ENCODE measurements at regions not wholly inside any gene's neighbourhood (a gene's known extent, or its start where the extent isn't known, plus 50 kb on each side); places are given as distances from the start of the nearest gene placed in this dataset.
A peak's percentile ranks its signal among the peaks of the same experiment; 100 is the strongest.

GRCh38 chr10:88082806-88083596 is 219.6 kb downstream of the PTEN start:
- no peak for DNase-seq (ENCODE audit: low spot score)

GRCh38 chr10:88083597-88083989 is 220.2 kb downstream of the PTEN start:
- no peak for DNase-seq (ENCODE audit: low spot score)

- no peak for DNase-seq (ENCODE audit: low spot score)
Observed at GRCh38 chr10:88086187-88086960, 222.9 kb downstream of the PTEN start.

DNA sequence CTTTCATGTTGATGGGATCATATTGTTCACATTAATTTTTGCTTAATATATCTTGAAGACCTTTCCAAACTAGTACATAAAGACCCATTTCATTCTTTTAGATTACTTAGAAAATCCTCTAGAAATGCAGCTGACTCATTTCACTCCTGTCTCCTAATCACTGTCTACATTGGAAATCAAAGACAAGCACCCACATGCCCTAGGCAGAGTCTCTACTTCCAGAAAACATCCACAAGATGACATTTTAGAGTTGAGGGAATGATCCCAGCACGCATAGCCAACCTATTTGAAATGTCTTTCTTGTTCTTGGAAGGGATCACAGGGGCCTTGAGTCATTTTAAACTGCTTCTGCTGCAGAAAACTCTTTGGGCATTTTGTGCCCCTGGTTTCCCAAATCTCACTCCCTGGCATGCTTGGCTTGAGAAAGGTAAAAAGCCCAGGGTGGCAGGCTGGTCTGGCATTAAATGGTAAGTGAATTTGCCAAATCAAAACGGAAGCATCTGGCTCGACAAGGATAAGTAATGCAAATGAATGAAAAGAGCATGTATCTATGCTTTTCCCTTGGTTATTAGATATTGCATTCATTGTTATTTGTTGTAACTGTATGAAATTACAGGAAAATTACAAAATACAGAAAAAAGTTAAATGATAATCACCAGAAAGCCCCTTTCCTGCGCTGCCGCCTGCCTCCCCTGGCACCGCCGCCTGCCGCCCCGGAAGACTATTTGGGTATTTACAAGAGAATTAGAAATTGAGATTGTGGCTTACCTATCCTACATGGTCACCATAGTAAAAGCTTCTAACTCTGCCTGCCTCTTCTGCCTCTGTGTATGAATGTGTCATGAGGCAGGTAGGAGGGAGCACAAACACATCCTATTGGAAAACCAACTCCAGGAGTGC is 225.3 kb downstream of the PTEN start:
- no peak for DNase-seq (ENCODE audit: low spot score)

DNA sequence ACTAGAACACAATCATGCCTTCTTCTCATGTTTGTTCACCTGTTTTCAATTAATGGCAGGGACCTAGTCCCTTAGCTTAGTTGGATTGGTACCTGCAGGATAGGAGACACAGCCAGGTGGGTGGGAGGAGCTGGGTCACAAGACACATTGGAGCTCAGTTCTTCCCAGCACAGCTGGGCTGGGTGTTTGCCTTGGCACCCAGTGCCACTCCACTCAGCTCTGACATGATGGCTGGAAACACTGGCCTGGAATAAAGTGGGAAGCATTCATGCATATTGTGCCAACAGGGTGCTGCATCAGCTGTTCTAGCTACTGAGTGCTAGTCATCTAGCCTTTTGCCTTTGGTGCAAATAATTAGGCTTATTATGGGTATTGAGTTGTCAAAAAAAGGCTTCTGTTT is 226.1 kb downstream of the PTEN start:
- DNase-seq (ENCODE audit: low spot score): no peak

DNA sequence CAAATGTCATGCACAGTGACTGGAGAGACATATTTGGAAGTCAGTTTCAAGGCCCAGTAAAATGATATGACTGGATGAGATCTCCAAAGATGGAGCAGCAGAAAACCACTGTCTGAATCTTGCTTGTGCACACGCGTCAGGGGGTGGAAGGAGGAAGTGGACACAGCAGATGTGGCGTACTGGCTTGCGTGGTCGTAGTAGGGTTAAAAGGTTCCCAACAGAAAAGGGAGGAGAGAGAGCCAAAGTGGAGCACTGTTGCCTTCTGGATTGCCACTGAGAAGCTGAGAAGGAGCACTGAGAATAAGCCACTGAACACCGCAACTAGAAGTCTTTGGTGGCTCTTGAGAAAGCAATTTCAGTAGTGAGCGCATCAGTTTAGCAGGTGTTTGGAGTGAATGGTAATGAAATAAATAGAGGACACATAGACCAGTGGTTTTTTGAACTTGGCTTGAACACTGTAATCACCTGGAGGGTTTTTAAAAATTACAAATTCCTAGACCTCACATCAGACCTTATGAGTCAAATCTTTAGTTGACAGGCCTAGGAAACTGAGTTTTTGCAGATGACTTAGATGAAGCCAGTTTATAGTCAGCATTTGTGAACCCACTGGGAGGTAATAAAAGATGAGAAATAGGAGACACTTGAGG is 227.3 kb downstream of the PTEN start:
- no peak for DNase-seq (ENCODE audit: low spot score)

DNA sequence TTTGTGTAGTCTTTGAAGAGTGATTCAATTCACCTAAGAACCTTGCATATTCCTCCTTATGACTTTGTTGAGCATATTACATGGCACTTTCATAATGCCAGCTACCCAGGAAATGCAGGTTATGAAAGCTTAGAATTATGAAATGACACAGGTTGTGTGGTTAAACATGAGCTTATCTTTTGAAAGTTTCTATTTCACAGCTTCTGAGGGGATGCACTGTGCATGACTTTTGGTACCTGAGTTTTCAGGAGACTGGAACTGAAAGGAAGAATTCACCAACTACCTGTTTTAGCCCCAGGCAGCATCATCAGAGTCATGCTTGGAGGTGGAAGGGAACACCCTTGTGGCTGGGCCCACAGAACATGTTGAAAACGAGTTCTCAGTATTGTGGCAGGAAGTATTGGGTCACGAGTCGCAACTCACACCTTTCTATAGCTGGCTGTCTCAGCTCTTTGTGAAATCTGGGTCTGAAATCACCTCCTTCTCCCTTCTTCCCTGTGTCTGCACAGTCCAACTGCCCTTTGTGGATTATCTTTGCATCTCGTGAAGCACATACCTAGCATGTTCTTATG is 228.2 kb downstream of the PTEN start:
- no peak for DNase-seq (ENCODE audit: low spot score)

DNA sequence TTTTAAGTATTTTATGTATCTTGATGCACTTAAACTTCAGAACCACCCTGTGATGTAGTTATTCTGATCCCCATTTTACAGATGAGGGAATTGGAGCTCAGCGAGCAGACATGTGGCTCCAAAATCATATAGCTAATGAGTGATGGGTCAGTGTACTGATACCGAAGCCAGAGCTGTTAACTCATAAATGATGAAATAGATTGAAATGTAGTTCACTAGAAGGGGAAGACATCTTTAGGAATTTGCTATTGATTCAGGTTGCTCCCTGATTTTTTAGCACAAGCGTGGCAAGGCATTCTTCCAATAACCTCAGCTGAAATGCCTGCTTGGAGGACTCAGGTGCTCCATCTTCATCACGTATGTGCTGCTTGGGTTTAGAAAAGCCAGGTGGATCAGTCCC is 228.8 kb downstream of the PTEN start:
- no peak for DNase-seq (ENCODE audit: low spot score)

- DNase-seq (ENCODE audit: low spot score): peak; percentile 43
Observed at GRCh38 chr10:88092973-88093372, 229.5 kb downstream of the PTEN start.

- no peak for DNase-seq (ENCODE audit: low spot score)
Observed at GRCh38 chr10:88094795-88095194, 231.4 kb downstream of the PTEN start.

- DNase-seq (ENCODE audit: low spot score): no peak
Observed at GRCh38 chr10:88095223-88095721, 231.8 kb downstream of the PTEN start.

DNA sequence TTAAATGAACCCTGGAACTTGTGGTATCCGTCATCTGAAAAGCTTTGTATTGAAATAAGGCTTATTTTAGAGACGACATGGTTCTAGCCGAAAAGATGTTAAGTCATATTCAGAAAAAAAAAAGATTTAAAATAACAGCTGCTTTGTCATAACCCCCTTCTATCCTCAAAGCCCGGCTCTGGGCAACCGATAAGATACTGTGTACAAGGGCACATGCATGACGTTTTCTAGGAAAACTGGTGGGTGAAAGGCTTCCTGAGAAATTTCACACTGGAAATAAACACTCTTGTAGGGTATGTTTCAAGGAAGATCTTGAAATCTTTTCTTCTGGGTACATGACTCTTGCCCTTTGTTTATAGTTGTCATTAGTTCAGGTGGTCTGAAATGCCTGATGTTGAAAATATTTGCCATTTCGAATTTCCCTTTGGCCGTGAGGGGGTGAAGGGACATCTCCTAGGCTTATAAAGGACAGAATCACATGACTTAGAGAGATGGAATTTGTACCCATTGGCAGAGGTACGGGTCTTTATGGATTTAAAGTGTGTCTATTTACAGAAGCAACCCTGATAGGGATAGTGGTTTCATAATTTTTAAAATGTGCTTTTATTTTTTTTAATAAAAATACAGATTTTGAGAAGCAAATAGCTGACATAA is 232.5 kb downstream of the PTEN start:
- DNase-seq (ENCODE audit: low spot score): no peak

DNA sequence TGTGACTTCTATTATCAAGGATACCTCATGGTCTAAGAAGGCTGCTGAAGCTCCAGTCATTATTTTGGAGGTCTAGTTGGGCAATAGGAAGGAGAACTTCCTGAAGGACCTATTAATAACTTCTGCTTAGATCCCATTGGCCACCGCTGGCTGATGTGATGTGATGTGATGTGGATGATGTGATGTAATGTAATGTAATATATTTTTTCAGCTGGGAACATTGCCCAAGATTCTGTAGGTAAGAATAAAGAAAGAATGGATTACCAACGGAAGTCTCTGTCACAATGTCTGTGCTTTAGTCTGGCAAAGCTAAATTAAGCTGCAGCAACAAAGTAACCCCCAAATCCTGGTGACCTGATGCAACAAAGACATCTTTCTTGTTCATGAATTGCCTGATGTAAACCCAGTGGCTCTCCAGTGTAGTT is 233.7 kb downstream of the PTEN start:
- DNase-seq (ENCODE audit: low spot score): no peak

- DNase-seq (ENCODE audit: low spot score): no peak
Observed at GRCh38 chr10:88097536-88097935, 234.1 kb downstream of the PTEN start.

DNA sequence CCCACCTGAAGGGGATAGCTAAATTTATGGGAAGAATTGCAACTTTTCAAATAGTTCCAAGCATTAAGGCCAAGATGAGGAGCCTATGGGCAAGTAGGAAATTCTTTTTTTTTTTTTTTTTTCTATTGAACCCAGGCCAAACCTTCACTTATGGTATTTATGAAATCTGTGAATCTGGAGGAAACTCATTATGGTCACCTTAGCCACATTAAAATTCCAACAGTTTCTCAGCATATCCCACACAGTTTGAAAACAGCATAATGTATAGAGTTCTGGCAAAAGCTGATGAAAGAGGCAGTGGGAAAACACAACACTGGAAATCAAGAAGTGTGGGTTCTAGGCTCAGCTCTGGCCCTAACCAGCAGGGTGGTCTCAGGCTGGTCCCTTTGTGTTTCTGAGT is 236.9 kb downstream of the PTEN start:
- no peak for DNase-seq (ENCODE audit: low spot score)

GRCh38 chr10:88101666-88102065 is 238.2 kb downstream of the PTEN start:
- DNase-seq (ENCODE audit: low spot score): no peak

DNA sequence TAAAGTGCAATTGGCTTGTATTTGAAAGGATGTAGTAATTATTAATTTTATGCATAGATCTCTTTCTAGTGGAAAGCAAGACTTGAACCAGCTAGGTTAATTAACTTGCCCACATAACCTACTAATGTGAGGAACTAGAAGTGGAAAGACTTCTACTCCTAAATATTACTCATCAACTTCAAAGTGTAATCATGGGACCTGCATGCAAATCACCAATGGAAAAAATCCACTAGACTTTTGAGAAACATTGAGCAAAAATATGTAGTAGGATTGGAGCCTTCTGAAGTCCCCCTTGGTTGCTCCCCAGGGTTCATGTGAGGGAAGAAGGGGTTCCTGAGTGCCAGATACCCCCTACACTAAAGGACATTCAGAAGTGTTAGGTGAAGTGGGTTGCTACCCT is 240.2 kb downstream of the PTEN start:
- DNase-seq (ENCODE audit: low spot score): no peak

- no peak for DNase-seq (ENCODE audit: low spot score)
Observed at GRCh38 chr10:88104223-88104622, 240.8 kb downstream of the PTEN start.

DNA sequence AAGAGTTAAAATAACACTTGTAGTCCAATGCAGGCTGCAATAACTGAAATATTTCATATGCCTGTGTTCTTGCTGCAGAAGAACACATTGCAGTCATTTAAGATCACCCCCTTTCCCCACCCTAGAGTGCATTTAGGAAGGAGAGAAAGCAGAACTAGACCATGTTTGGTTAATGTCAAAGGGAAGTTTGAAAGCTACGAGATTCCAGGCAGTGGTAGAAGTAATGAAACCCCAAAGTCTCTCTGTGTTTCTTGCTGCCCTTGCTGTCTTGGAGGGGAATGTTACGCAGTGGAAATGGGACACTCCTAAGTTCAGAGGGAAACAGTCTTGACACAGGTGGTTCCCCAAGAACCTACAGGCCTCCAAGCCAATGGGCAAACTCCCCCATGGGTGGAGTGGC is 242.9 kb downstream of the PTEN start:
- DNase-seq (ENCODE audit: low spot score): no peak

DNA sequence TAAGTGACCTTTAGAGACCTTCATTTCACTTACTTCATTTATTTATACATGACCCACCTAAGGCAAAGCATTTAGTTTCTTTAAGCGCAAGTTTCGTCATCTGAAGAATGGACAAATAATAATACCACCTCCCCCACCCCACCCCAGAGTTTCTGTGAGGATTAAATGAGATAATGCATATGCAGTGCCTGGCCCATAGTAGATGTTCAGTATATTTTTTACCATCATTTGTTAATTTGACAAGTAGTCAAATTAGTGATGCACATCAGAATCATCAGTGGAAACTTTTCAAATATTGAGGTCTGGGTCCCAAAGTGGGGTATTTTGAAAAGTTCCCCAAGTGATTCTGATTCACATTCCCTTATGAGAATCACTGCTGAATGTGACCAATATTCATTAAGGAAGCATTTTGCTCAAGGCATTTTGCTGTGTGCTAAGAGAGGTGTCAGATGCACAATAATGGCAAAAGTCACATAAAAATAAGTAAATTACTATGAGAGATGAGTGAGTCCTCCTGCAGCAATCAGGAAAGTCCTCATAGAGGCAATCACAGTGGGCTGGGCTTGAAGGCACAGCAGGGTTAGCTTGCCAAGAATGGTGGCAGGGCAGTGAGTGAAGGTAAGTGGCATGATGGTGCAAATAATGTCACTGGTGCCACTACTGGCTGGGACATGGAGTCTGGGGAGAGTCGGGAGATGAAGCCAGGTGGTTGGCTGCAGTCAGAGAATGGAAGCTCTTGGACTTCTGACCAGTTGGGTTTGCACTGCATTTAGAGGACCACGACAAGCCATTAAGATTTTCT is 244.1 kb downstream of the PTEN start:
- no peak for DNase-seq (ENCODE audit: low spot score)

Measured in HT-29 (cell line).